Transverse colon (tissue), 4 donors: ENCODE measurements at regions not wholly inside any gene's neighbourhood (a gene's known extent, or its start where the extent isn't known, plus 50 kb on each side); places are given as distances from the start of the nearest gene placed in this dataset.

Experiments
- DNase-seq: peaks from one replicate; pipeline ENCODE4 v3.0.0-alpha.2; 2019
- H3K27ac ChIP-seq, 4 donors: fragments of 200-600 bp; sonication (generic); 2 replicates each; pipeline ENCODE4 v1.5.1; 2016 to 2018; ENCODE audit warnings: inconsistent platforms in 4 of 4
- H3K27me3 ChIP-seq: fragments of 200-600 bp; sonication (generic); 2 replicates; pipeline ENCODE4 v1.5.1; 2017; ENCODE audit warnings: inconsistent platforms
- H3K36me3 ChIP-seq, 4 donors: fragments of 200-600 bp; sonication (generic); 2 replicates each; pipeline ENCODE4 v1.5.1; 2017 to 2019; ENCODE audit warnings: inconsistent platforms in 4 of 4
- H3K4me1 ChIP-seq, 4 donors: fragments of 200-600 bp; sonication (generic); 2 replicates each; pipeline ENCODE4 v1.5.1; 2017 to 2020; ENCODE audit warnings: inconsistent platforms in 4 of 4
- H3K4me3 ChIP-seq, 4 donors: fragments of 200-600 bp; sonication (generic); 1 replicate in 1 of 4; 2 replicates in 3 of 4; pipeline versions ENCODE4 v1.5.1 to v1.6.1; 2017 to 2019; ENCODE audit warnings: inconsistent platforms in 4 of 4
- H3K9me3 ChIP-seq, 2 donors: fragments of 200-600 bp; sonication (generic); 2 replicates each; pipeline ENCODE4 v1.5.1; 2017 to 2019; ENCODE audit warnings: inconsistent platforms in 2 of 2
- EP300 ChIP-seq: sonication (generic); formaldehyde crosslinking; IDR thresholded peaks from one replicate; pipeline ENCODE4 v1.6.1; 2017; ENCODE audit warnings: antibody characterized with exemption, low read depth
- POLR2A ChIP-seq: fragments of 450-650 bp; IDR thresholded peaks from one replicate; pipeline ENCODE4 v1.6.1; 2016; ENCODE audit warnings: antibody characterized with exemption, mild to moderate bottlenecking, moderate library complexity
- POLR2AphosphoS5 ChIP-seq, 3 donors: sonication (generic); formaldehyde crosslinking; IDR thresholded peaks; one replicate each; pipeline ENCODE4 v1.6.1; 2016; ENCODE audit warnings: antibody characterized with exemption in 3 of 3
- WGBS, 2 donors: methylation state at CpG; one replicate each; pipeline ENCODE4 v1.1.5; 2018; ENCODE audit warnings: low coverage in 1 of 2; 5-methylcytosine and 5-hydroxymethylcytosine counted together
- in situ Hi-C, 4 donors: fragments of 200-750 bp; cut with MboI; loops; one replicate each; pipeline versions ENCODE4 v1.15.0 to v1.15.1; 2017; ENCODE audit warnings: low sequenced_read_pairs in 3 of 4, low pct_ligation_motif_present in 1 of 4, low pct_unique_long_range_greater_than_20kb in 1 of 4
- intact Hi-C: fragments of 100-400 bp; cut with DNase I; formaldehyde crosslinking; loops from one replicate; pipeline ENCODE4 v1.15.1; 2023; ENCODE audit warnings: low total_unique reads
- TF ChIP-seq, protein P1 (sequence below), 5 experiments: fragments of 200-600 bp in 3 of 5; fragments of 450-650 bp in 2 of 5; sonication (generic) in 3 of 5; IDR thresholded peaks; 1 replicate in 2 of 5; 2 replicates in 3 of 5; pipeline ENCODE4 v1.5.1; 2016 to 2017; ENCODE audit warnings: antibody characterized with exemption in 5 of 5, inconsistent platforms in 3 of 5, mild to moderate bottlenecking in 2 of 5, moderate library complexity in 1 of 5

DNA sequence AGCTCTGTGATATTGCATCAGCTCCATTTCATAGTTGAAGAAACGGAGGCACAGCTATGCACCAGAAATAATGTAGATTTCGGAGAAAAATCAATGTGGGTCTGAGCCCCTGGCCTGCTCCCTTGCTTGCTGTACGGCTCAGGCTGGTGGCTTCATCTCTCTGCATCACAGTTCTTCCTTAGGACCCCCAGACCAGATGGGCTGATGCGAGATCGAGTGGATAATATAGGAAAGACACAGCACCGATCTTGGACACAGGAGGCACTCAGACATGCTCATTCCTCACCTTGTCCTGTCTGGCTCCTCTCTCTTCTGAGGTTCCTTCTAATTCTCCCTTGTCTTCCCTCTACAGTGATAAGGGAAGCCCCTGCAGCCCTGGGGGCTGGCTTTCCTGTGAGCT, 365.9 kb upstream of the ZMIZ1 start:
- no peak for DNase-seq
- in situ Hi-C loops: no loop called here
- Histone ChIP-seq H3K27me3 (no peaks in the 10 kb centered on the region), H3K9me3 (no peaks in the 10 kb centered on the region), H3K27ac (no peak overlapping the region), H3K36me3 (no peaks in the 10 kb centered on the region), H3K4me3 (no peak overlapping the region), H3K4me1 (no peaks in the 10 kb centered on the region)
- intact Hi-C loops: no loop called here
- WGBS, 2 donors: 71 to 75% methylated on average over 6 of the region's 6 CpGs
- no peak for TF ChIP-seq EP300
- TF ChIP-seq, protein P1, sequence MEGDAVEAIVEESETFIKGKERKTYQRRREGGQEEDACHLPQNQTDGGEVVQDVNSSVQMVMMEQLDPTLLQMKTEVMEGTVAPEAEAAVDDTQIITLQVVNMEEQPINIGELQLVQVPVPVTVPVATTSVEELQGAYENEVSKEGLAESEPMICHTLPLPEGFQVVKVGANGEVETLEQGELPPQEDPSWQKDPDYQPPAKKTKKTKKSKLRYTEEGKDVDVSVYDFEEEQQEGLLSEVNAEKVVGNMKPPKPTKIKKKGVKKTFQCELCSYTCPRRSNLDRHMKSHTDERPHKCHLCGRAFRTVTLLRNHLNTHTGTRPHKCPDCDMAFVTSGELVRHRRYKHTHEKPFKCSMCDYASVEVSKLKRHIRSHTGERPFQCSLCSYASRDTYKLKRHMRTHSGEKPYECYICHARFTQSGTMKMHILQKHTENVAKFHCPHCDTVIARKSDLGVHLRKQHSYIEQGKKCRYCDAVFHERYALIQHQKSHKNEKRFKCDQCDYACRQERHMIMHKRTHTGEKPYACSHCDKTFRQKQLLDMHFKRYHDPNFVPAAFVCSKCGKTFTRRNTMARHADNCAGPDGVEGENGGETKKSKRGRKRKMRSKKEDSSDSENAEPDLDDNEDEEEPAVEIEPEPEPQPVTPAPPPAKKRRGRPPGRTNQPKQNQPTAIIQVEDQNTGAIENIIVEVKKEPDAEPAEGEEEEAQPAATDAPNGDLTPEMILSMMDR (IDR thresholded peaks at IDR 0.05): no peak

DNA sequence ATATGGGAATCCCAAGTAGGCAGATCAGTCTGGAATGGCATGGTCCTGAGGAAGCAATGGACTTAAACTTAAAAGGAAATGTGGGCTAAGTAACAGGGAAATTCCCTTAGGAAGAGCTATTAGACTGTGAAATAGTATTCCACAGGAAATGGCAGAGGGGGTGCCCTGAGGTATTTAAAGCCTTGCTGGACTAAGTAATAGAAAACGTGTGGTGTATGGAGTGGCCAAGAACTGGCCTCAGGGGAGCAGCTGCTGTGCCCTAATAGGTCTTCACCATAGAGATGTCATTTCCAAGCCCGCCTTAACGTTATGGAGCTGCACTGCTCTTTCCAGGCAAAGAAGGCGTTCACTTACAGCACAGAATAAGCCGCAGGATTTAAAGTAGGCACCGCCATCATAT, 365.2 kb upstream of the ZMIZ1 start:
- H3K27ac ChIP-seq: no peak overlapping the region
- no peaks in the 10 kb centered on the region for H3K9me3 ChIP-seq
- H3K36me3 ChIP-seq: no peaks in the 10 kb centered on the region
- intact Hi-C loops (no loop called here), in situ Hi-C loops (no loop called here)
- TF ChIP-seq EP300: no peak
- TF ChIP-seq, protein P1 (IDR thresholded peaks at IDR 0.05): no peak
- no peak for TF ChIP-seq POLR2A
- TF ChIP-seq POLR2AphosphoS5 (IDR thresholded peaks at IDR 0.05): no peak
- DNase-seq: no peak
- no peaks in the 10 kb centered on the region for H3K4me1 ChIP-seq
- 71 to 77% methylated on average over 5 to 6 of the region's 6 CpGs for WGBS, 2 donors
- H3K27me3 ChIP-seq: no peaks in the 10 kb centered on the region
- H3K4me3 ChIP-seq: no peak overlapping the region

DNA sequence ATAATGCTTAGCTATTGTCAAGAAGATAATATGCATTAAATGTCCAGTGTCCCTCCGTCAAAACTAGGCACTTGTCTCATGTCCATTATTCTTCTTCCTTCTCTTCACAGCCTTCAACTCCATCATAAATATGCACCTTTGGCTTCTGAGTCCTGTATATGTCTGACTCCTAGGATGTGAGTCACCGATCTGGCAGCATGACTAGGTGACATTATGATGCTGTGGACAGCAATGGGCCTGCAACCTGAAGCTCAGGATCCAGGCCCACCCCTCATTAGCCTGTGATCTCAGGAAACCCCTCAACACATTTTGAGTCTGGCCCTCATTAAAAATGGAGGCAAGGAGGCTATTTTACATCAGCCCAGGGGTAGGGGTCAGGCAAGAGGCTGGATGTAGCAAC, 362.5 kb upstream of the ZMIZ1 start:
- in situ Hi-C loops: no loop called here

GRCh38 chr10:78706726-78707540, 361.8 kb upstream of the ZMIZ1 start:
- WGBS, 2 donors: 72 to 75% methylated on average over 4 to 5 of the region's 5 CpGs
- intact Hi-C loops: no loop called here

More for the DNA sequence above, 362.5 kb upstream of the ZMIZ1 start:
- WGBS, 2 donors: 91 to 100% methylated on average over 1 to 2 of the region's 2 CpGs
- TF ChIP-seq POLR2AphosphoS5 (IDR thresholded peaks at IDR 0.05) (no peak), EP300 (no peak), POLR2A (no peak)
- TF ChIP-seq, protein P1 (IDR thresholded peaks at IDR 0.05): no peak
- Histone ChIP-seq H3K27me3 (no peaks in the 10 kb centered on the region), H3K27ac (no peak overlapping the region), H3K9me3 (no peaks in the 10 kb centered on the region), H3K4me3 (no peak overlapping the region), H3K36me3 (no peaks in the 10 kb centered on the region), H3K4me1 (no peaks in the 10 kb centered on the region)
- DNase-seq: no peak
- intact Hi-C loops: no loop called here

More at GRCh38 chr10:78706726-78707540, 361.8 kb upstream of the ZMIZ1 start:
- in situ Hi-C loops: no loop called here
- Histone ChIP-seq H3K27me3 (no peaks in the 10 kb centered on the region), H3K4me1 (no peaks in the 10 kb centered on the region), H3K27ac (no peak overlapping the region), H3K4me3 (no peak overlapping the region), H3K9me3 (no peaks in the 10 kb centered on the region), H3K36me3 (no peaks in the 10 kb centered on the region)
- TF ChIP-seq POLR2A (no peak), EP300 (no peak), POLR2AphosphoS5 (IDR thresholded peaks at IDR 0.05) (no peak)
- TF ChIP-seq, protein P1 (IDR thresholded peaks at IDR 0.05): no peak
- no peak for DNase-seq
